ENCODE measurements at regions not wholly inside any gene's neighbourhood (a gene's known extent, or its start where the extent isn't known, plus 50 kb on each side); places are given as distances from the start of the nearest gene placed in this dataset.

DNA sequence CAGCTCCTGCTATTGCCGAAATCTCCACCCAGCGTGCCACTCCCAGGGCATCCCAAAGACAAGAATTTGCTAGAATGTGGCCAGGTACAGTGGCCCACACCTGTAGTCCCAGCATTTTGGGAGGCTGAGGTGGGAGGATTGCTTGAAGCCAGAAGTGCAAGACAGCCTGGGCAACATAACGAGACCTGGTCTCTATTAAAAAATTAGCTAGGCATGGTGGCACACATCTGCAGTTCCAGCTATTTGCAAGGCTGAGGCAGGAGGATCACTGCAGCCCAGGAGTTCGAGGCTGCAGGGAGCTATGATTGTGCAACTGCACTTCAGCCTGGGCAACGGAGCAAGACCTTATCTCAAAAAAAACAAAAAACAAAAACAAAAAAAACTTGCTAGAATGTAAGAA is 73.3 kb upstream of the LYZL2 start:
- H2AFZ ChIP-seq (ENCODE audit: control insufficient read depth, low read length): no peak overlapping the region
- H3K4me3 ChIP-seq (ENCODE audit: control insufficient read depth in 2 of 3, extremely low read depth in 1 of 3, insufficient read depth in 2 of 3, low read depth in 1 of 3, low read length in 3 of 3): no peak overlapping the region
- H3K4me1 ChIP-seq (ENCODE audit: control insufficient read depth, extremely low read depth, insufficient read depth, low read length): peaks cover 2% of the 10 kb centered on the region
- H3K79me2 ChIP-seq (ENCODE audit: control insufficient read depth, insufficient read depth, low read length): no peaks in the 10 kb centered on the region
- H3K27ac ChIP-seq (ENCODE audit: control insufficient read depth, insufficient read depth, low read length): no peak overlapping the region
- TF ChIP-seq, protein P1, sequence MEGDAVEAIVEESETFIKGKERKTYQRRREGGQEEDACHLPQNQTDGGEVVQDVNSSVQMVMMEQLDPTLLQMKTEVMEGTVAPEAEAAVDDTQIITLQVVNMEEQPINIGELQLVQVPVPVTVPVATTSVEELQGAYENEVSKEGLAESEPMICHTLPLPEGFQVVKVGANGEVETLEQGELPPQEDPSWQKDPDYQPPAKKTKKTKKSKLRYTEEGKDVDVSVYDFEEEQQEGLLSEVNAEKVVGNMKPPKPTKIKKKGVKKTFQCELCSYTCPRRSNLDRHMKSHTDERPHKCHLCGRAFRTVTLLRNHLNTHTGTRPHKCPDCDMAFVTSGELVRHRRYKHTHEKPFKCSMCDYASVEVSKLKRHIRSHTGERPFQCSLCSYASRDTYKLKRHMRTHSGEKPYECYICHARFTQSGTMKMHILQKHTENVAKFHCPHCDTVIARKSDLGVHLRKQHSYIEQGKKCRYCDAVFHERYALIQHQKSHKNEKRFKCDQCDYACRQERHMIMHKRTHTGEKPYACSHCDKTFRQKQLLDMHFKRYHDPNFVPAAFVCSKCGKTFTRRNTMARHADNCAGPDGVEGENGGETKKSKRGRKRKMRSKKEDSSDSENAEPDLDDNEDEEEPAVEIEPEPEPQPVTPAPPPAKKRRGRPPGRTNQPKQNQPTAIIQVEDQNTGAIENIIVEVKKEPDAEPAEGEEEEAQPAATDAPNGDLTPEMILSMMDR (optimal IDR thresholded peaks at IDR 0.05 in 1 of 3, IDR thresholded peaks at IDR 0.05 in 1 of 3, conservative IDR thresholded peaks at IDR 0.05 in 1 of 3; ENCODE audit: extremely low read depth in 1 of 3, insufficient read depth in 2 of 3, low read length in 3 of 3): no peak
- no peak for TF ChIP-seq EZH2 (IDR thresholded peaks at IDR 0.05; ENCODE audit: low read length)
- FAIRE-seq (no peak), DNase-seq (ENCODE audit: low read depth, low spot score) (no peak)
- H3K9me3 ChIP-seq (ENCODE audit: control insufficient read depth, low read depth, low read length): no peaks in the 10 kb centered on the region
- H3K4me2 ChIP-seq (ENCODE audit: control insufficient read depth, extremely low read depth, insufficient read depth, low read depth, low read length): no peak overlapping the region
- H3K36me3 ChIP-seq (ENCODE audit: control insufficient read depth in 2 of 2, extremely low read depth in 1 of 2, insufficient read depth in 2 of 2, low read length in 2 of 2): no peaks in the 10 kb centered on the region
- no peaks in the 10 kb centered on the region for H4K20me1 ChIP-seq (ENCODE audit: control insufficient read depth, extremely low read depth, insufficient read depth, low read length)
- dilution Hi-C loops (cut with MboI; ENCODE audit: extremely low pct_ligation_motif_present, low sequenced_read_pairs): no loop called here
- no peak overlapping the region for H3K9ac ChIP-seq (ENCODE audit: control insufficient read depth, extremely low read depth, insufficient read depth, low read length)
- H3K9me1 ChIP-seq (ENCODE audit: control insufficient read depth, extremely low read depth, insufficient read depth, low read length): no peaks in the 10 kb centered on the region
- H3K27me3 ChIP-seq (ENCODE audit: control insufficient read depth, extremely low read depth, insufficient read depth, low read length): no peaks in the 10 kb centered on the region

DNA sequence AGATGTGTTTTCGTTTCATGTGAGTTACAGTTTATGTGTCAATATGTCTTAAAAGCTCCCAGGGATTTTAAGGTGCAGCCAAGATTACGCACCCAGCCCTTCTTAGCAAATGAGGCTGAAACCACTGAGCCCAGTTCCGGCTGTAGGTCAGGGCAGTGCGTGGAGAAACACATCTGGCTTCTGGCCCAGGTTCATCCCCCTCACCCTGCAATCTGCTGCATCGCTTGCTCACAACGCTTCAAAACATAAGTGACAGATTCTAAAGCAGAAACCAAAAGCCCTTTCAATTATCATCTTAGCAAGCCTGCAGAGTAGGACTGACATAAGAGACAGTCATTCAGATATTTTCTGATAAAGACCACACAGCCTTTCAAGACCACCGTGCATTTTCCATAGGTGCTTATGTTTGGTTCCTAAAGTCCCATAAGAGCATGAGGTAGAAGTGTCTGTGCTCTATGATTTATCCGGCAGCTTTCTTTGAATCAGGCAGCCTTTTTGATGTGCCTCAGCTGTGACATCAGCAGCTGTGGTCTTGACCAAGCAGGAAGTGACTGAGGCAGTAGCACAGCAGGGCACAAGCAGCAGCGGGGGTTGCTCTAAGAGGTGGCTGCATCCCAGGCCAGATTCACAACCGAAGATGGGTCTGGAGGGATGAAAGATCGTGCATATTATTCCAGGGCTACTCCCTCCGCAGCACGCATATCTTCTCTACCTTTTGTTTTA is 72.1 kb upstream of the LYZL2 start:
- no peaks in the 10 kb centered on the region for H4K20me1 ChIP-seq (ENCODE audit: control insufficient read depth, extremely low read depth, insufficient read depth, low read length)
- no peak overlapping the region for H3K27ac ChIP-seq (ENCODE audit: control insufficient read depth, insufficient read depth, low read length)
- H2AFZ ChIP-seq (ENCODE audit: control insufficient read depth, low read length): no peak overlapping the region
- no peak overlapping the region for H3K4me3 ChIP-seq (ENCODE audit: control insufficient read depth in 2 of 3, extremely low read depth in 1 of 3, insufficient read depth in 2 of 3, low read depth in 1 of 3, low read length in 3 of 3)
- H3K9me3 ChIP-seq (ENCODE audit: control insufficient read depth, low read depth, low read length): no peaks in the 10 kb centered on the region
- H3K36me3 ChIP-seq (ENCODE audit: control insufficient read depth in 2 of 2, extremely low read depth in 1 of 2, insufficient read depth in 2 of 2, low read length in 2 of 2): no peaks in the 10 kb centered on the region
- dilution Hi-C loops (cut with MboI; ENCODE audit: extremely low pct_ligation_motif_present, low sequenced_read_pairs): no loop called here
- no peak for DNase-seq (ENCODE audit: low read depth, low spot score)
- no peaks in the 10 kb centered on the region for H3K9me1 ChIP-seq (ENCODE audit: control insufficient read depth, extremely low read depth, insufficient read depth, low read length)
- TF ChIP-seq EZH2 (IDR thresholded peaks at IDR 0.05; ENCODE audit: low read length): no peak
- TF ChIP-seq, protein P1 (optimal IDR thresholded peaks at IDR 0.05 in 1 of 3, IDR thresholded peaks at IDR 0.05 in 1 of 3, conservative IDR thresholded peaks at IDR 0.05 in 1 of 3; ENCODE audit: extremely low read depth in 1 of 3, insufficient read depth in 2 of 3, low read length in 3 of 3): no peak
- no peaks in the 10 kb centered on the region for H3K27me3 ChIP-seq (ENCODE audit: control insufficient read depth, extremely low read depth, insufficient read depth, low read length)
- peaks cover 2% of the 10 kb centered on the region for H3K4me1 ChIP-seq (ENCODE audit: control insufficient read depth, extremely low read depth, insufficient read depth, low read length)
- H3K4me2 ChIP-seq (ENCODE audit: control insufficient read depth, extremely low read depth, insufficient read depth, low read depth, low read length): no peak overlapping the region
- peak; percentile 49 for FAIRE-seq
- no peaks in the 10 kb centered on the region for H3K79me2 ChIP-seq (ENCODE audit: control insufficient read depth, insufficient read depth, low read length)
- no peak overlapping the region for H3K9ac ChIP-seq (ENCODE audit: control insufficient read depth, extremely low read depth, insufficient read depth, low read length)
